ENCODE measurements at regions not wholly inside any gene's neighbourhood (a gene's known extent, or its start where the extent isn't known, plus 50 kb on each side); places are given as distances from the start of the nearest gene placed in this dataset.
A peak's percentile ranks its signal among the peaks of the same experiment; 100 is the strongest.

DNA sequence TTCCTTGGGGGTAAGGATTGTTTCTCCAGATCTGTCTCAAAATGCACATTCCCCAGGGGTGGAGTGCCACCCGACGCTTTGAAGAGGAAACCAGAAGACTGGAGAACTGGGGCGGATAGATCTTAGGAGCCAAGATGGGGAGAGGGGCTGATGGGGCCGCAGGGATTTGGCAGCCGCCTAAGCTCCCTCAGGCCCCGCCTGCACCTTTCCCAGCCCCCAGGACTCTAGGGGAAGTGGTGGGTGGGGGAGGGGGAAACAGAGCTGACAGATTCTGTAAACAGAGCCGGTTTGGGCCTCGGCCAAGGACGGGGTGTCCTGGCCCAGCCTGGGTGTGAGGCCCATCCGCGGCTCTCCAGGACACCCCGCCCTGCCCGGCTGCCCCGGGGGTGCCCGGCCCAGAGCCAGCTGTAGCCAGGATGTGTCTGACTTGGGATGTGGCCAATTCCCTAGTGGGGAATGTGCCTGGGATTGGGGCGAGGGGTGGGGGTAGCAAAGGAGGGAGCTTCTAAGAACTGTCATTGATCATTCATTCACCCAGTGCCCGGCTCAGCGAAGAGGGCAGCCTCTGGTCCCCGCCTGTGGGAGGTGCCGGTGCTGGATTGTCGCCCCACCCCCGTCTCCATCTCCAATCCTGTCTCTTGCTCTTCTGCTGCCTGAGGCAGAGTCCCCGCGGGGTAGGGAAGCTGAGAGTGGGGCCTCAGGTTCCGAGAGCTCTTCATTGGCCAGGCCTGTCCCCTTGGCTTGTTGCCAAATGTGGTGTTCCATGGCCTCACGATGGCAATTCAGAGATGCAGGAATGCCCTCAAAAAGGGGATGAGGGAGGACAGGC, 54.8 kb upstream of the CDKN2AIPNL start (continued):
- TF ChIP-seq, protein P1, sequence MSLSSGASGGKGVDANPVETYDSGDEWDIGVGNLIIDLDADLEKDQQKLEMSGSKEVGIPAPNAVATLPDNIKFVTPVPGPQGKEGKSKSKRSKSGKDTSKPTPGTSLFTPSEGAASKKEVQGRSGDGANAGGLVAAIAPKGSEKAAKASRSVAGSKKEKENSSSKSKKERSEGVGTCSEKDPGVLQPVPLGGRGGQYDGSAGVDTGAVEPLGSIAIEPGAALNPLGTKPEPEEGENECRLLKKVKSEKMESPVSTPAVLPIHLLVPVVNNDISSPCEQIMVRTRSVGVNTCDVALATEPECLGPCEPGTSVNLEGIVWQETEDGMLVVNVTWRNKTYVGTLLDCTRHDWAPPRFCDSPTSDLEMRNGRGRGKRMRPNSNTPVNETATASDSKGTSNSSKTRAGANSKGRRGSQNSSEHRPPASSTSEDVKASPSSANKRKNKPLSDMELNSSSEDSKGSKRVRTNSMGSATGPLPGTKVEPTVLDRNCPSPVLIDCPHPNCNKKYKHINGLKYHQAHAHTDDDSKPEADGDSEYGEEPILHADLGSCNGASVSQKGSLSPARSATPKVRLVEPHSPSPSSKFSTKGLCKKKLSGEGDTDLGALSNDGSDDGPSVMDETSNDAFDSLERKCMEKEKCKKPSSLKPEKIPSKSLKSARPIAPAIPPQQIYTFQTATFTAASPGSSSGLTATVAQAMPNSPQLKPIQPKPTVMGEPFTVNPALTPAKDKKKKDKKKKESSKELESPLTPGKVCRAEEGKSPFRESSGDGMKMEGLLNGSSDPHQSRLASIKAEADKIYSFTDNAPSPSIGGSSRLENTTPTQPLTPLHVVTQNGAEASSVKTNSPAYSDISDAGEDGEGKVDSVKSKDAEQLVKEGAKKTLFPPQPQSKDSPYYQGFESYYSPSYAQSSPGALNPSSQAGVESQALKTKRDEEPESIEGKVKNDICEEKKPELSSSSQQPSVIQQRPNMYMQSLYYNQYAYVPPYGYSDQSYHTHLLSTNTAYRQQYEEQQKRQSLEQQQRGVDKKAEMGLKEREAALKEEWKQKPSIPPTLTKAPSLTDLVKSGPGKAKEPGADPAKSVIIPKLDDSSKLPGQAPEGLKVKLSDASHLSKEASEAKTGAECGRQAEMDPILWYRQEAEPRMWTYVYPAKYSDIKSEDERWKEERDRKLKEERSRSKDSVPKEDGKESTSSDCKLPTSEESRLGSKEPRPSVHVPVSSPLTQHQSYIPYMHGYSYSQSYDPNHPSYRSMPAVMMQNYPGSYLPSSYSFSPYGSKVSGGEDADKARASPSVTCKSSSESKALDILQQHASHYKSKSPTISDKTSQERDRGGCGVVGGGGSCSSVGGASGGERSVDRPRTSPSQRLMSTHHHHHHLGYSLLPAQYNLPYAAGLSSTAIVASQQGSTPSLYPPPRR (CRISPR knock-in tag; IDR thresholded peaks at IDR 0.05; ENCODE audit: borderline replicate concordance) = peak; percentile 59; the same call in 1 of the 2 replicates
- TF ChIP-seq ZNF3 (CRISPR knock-in tag; IDR thresholded peaks at IDR 0.05) (no peak), ZNF766 (CRISPR knock-in tag; conservative IDR thresholded peaks at IDR 0.05) (no peak; the same call in 1 of the 2 replicates), MCM2 (IDR thresholded peaks at IDR 0.05; ENCODE audit: low read depth) (no peak), STAT5B (CRISPR knock-in tag; IDR thresholded peaks at IDR 0.05) (no peak), SMAD4 (CRISPR knock-in tag; conservative IDR thresholded peaks at IDR 0.05) (no peak; the same call in none of the 2 replicates), MCM3 (IDR thresholded peaks at IDR 0.05) (no peak), PHB (CRISPR knock-in tag; IDR thresholded peaks at IDR 0.05) (no peak), SREBF2 (CRISPR knock-in tag; IDR thresholded peaks at IDR 0.05) (no peak), NFRKB (IDR thresholded peaks at IDR 0.05; ENCODE audit: low read depth) (0 out of 2 replicates have a peak, but pooled peaks have one; percentile 95), MED1 (CRISPR knock-in tag; IDR thresholded peaks at IDR 0.05; ENCODE audit: borderline replicate concordance) (no peak), ZBTB8A (IDR thresholded peaks at IDR 0.05; ENCODE audit: partially characterized antibody) (no peak), NUFIP1 (IDR thresholded peaks at IDR 0.05; ENCODE audit: partially characterized antibody) (no peak)
- TF ChIP-seq, protein P2, sequence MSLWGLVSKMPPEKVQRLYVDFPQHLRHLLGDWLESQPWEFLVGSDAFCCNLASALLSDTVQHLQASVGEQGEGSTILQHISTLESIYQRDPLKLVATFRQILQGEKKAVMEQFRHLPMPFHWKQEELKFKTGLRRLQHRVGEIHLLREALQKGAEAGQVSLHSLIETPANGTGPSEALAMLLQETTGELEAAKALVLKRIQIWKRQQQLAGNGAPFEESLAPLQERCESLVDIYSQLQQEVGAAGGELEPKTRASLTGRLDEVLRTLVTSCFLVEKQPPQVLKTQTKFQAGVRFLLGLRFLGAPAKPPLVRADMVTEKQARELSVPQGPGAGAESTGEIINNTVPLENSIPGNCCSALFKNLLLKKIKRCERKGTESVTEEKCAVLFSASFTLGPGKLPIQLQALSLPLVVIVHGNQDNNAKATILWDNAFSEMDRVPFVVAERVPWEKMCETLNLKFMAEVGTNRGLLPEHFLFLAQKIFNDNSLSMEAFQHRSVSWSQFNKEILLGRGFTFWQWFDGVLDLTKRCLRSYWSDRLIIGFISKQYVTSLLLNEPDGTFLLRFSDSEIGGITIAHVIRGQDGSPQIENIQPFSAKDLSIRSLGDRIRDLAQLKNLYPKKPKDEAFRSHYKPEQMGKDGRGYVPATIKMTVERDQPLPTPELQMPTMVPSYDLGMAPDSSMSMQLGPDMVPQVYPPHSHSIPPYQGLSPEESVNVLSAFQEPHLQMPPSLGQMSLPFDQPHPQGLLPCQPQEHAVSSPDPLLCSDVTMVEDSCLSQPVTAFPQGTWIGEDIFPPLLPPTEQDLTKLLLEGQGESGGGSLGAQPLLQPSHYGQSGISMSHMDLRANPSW (CRISPR knock-in tag; IDR thresholded peaks at IDR 0.05) = peak; percentile 35; the same call in 1 of the 2 replicates
- TF ChIP-seq, protein P3, sequence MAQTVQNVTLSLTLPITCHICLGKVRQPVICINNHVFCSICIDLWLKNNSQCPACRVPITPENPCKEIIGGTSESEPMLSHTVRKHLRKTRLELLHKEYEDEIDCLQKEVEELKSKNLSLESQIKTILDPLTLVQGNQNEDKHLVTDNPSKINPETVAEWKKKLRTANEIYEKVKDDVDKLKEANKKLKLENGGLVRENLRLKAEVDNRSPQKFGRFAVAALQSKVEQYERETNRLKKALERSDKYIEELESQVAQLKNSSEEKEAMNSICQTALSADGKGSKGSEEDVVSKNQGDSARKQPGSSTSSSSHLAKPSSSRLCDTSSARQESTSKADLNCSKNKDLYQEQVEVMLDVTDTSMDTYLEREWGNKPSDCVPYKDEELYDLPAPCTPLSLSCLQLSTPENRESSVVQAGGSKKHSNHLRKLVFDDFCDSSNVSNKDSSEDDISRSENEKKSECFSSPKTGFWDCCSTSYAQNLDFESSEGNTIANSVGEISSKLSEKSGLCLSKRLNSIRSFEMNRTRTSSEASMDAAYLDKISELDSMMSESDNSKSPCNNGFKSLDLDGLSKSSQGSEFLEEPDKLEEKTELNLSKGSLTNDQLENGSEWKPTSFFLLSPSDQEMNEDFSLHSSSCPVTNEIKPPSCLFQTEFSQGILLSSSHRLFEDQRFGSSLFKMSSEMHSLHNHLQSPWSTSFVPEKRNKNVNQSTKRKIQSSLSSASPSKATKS (CRISPR knock-in tag; IDR thresholded peaks at IDR 0.05) = no peak
- TF ChIP-seq, protein P4, sequence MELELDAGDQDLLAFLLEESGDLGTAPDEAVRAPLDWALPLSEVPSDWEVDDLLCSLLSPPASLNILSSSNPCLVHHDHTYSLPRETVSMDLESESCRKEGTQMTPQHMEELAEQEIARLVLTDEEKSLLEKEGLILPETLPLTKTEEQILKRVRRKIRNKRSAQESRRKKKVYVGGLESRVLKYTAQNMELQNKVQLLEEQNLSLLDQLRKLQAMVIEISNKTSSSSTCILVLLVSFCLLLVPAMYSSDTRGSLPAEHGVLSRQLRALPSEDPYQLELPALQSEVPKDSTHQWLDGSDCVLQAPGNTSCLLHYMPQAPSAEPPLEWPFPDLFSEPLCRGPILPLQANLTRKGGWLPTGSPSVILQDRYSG (tag; conservative IDR thresholded peaks at IDR 0.05; ENCODE audit: low read depth) = no peak

Measured in K562 (cell line).